Glomerular endothelial cell (primary cell): ENCODE measurements at regions not wholly inside any gene's neighbourhood (a gene's known extent, or its start where the extent isn't known, plus 50 kb on each side); places are given as distances from the start of the nearest gene placed in this dataset.
A peak's percentile ranks its signal among the peaks of the same experiment; 100 is the strongest.

Experiments used
- DNase-seq: peaks from one replicate; pipeline ENCODE4 v3.0.0-alpha.2; 2011; ENCODE audit warnings: low read depth, low spot score; ENCODE audit errors: extremely low read depth

DNA sequence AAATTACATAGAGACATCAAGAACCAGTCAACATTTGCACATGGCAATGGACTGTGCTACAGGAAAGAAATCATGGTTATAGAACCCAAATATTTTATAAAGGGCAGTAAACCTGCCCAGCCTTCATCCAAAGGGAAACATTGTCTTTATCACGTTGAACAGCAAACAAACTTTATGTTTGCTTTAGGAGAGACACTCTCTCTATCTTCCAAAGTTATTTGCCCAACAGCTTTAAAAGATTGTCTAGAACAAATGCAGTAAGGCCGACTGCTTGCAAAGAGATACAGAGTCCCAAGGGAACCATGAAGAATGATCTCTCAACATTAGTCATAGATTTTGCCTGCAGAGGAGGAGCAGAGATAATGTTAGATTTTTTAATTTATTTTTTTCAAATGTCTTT lies 1323.5 kb upstream of the SLC10A2 start:
- DNase-seq: no peak

DNA sequence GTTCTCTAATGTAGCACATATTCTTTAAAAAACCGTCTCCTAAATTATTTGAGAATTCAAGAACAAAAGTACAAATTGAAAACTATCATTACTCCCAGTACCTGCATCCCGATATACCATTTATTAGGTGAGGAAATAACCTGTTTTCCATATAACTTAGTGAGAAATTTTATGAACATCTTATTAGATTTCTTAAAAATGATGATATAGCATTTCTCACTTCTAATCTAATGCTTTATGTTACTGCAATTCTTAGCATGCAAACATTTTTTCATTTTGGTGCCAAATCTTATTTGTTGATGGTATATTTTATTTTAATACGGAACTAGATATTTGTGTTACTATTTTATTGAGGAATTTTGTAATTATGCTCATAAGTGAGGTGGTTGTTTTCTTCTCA lies 1321.3 kb upstream of the SLC10A2 start:
- DNase-seq: no peak

DNA sequence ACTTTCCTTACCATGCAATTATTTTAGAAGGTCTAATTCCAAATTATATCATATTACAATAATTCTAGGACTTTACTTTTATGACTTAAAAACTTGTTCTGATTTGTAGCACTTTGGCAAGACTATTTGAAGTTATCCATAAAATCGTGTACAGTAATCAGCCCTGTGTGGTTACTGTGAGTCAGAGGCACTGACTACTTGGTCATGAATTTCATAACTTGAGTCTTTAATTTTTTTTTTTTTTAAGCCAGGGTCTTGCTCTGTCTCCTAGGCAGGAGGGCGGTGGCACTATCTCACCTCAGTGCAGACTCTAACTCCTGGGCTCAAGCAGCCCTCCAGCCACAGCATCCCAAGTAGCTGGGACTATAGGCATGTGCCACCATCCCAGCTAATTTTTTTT lies 1319.2 kb upstream of the SLC10A2 start:
- no peak for DNase-seq

DNA sequence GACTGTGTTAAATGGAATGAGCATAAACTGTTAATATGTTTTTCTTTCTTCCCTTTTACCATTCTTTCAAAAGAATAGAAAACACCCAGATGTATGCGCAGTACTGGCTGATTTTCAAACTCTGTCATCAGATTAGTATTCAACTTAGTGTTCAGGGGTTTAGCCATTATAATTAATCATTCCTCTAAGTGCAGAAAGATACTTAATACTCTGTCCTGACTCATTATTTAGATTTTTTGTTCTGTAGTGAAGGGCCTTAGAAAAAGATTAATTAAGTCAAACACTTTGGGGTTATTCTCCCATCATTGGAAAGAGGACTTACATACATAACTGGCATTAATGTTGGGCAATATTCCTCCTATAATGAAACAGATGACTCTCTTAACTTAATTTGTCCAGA lies 1316.7 kb upstream of the SLC10A2 start:
- no peak for DNase-seq

DNA sequence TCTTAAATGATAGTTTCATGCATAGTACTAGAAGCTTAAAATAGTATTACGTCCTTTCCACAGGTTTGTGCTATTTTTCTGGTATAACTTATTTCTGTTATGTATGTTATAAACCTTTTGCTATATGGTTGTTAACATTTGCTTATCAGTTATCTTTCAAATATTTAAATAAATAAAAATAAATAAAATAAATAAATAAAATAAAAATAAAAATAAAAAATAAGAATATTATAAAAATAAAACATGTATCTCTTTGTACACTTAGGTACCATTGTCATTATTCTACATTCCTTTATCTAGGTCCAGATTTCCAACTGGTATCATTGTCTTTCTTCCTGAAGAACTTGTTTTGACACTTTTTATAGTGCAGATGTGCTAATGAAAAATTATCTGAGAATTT lies 1310.4 kb upstream of the SLC10A2 start:
- no peak for DNase-seq

DNA sequence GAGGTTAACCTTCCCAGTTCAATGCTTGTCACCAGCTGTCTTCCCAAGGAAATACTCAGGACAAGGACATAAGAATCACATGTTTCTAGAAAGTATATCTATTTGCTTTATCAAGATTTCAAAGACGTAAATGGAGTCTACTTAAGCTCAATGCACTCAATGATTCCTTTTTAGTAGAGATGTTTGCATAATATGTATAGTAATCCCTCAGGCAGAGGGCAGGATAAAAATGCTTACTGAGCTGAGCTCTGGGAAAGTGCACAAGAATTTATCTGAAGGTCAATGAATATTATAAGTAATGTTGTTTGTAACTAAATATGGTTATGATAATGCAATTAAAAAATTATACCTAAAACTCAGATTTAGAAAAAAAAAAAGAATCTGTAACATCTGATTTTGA lies 1309.4 kb upstream of the SLC10A2 start:
- DNase-seq: no peak

DNA sequence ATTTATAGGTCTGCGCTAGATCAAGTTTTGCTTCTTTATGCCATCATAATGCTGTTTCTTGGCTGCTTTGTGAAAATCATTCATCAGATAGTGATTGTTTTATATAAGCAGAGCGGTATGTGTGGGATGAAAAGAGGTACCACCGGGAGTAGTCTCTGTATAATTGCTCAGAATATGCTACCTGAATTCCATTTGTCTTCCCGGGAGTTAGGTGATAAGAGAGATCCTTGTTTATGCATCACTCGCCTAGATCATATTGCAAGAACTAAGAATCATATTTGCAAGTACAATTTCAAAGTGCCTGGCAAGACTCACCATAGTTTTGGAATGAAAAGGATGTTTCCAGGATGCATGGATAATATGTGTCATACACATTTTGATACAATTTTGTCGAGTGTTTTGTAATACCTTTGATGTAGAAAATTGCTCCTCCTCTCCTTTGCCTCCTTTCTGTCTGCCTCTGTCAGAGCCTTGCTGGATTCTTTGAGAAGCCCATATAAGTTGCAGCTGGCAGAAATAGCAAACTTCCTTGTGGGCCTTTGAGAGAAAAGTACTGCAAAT lies 1306.0 kb upstream of the SLC10A2 start:
- no peak for DNase-seq

DNA sequence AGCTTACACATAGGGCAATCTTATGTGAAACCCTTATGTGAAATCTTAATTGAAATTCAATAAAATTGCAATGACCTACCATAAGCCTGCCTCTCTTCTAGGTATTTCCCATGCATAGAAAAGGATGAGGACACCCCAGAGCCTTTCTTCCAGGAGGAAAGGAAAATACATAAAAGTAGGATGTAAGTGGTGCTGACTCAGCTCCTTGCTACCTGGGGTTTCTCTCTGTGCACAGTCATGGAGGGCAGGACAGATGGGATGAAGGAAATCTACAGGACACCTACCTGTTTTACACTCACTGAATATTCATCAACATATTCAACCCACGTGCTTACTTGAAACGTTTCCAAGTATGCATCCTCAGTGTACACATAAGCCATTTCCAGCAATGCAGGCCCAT lies 1299.2 kb upstream of the SLC10A2 start:
- DNase-seq: no peak

DNA sequence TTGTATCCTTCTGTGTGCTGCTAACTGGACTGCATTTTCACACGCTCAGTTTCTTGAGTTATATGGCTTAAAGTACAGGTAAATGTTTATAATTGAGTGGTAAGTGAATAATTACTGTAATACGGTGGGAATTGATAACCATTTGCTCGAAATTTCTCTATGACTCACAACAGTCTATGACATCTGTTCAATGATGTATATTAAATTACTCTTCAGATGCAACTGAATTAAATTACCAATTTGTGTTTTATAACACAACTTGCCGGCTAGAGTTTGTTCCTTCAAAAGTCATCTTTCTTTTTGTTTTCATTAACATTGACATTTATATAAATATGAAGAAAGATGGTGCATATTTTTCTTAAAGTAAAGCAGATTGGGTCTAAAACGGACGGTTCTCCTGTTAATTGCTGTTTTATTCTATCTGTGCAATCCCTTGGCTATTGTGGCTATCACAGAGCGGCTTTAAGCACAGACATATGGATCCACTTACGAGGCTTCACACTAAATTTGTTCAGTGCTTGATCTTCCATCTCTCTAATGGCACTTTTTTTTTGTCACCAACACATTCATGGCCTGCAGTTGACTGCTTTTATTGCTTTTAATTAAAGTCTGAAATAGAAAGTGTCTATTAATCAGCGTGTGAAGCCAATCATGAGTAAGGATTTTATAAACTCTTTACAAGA lies 1291.6 kb upstream of the SLC10A2 start:
- no peak for DNase-seq

DNA sequence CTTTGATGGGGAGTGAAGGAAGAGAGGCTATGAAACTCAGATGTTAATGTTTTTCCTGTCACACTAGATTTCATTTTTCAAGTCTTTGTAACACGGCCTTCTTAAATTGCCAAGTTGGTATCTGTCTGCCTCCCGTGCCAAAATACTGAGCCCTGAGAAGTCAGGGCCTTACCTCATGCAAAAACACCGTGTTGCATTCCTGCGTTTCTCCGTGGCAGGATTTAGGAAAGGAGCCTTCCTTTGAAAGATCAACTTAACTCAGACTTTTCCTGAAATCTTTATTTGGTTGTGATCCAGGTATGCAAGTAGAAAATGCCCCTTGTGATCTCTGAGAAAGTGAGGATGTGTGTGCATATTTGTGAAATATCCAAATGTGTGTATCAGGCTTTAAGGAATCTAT lies 1291.0 kb upstream of the SLC10A2 start:
- no peak for DNase-seq

DNA sequence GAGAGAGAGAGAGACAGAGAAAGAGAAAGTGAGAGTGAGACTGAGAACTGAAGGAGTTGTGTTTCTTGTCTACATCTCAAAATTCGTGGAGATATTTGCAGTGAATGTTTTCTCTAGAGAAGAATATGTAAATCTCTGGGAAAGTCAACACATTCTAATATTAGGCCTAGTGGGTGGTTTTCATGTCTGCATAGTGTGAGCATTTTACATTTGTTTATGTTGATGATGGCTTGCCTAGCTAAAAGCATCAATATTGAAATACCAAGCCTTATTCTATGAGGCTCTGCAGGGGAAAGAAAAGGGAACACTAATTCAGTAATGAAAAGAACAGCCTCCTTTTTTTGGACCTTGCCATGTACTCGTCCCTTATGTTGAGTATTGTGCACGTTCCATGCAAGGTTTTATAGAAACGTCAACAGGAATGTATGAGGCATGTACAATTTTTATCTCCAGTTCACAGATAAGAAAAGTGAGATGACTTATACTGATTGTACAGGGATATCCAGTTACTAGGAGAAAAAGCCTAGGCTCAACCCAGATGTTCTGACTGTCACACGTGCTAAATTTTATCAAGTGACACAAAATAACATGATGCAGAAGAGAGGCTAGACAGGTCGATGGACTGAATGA lies 1288.9 kb upstream of the SLC10A2 start:
- no peak for DNase-seq

DNA sequence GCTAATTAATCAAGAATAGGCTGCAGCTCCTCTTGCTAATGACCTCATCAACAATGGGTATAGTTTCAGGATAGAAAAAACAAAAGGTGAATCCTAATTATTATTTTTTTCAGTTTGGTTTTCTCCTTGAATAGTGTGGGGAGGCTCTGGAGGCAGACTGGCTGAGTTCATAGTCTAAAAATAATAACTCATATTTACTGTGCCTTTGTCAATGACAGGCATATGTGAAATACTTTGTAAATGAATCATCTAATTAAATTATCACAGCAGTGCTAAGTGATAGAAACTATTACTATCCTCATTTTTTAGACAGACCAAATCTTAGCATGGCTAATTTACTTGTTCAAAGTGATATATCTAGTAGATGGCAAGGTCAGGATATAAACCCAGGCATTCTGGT lies 1261.0 kb upstream of the SLC10A2 start:
- no peak for DNase-seq

DNA sequence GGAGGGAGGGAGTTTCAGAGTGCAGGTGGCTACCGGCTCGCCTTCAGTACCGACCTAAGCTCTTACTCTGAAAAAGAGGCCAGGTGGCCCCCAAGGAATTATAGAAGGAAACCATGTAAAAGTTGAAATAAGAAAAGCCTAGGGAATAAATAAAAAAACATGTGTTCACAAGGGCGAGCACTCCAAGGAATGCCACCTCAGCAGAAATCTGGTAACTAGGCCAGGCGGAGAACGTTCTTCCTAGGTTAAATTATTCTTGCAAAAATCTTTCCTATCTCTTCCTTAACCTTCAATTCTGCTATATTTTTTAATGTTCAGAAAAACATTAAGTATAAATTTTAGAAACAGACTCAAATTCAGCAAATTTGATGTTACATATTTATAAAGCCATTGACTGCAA lies 1260.3 kb upstream of the SLC10A2 start:
- no peak for DNase-seq

DNA sequence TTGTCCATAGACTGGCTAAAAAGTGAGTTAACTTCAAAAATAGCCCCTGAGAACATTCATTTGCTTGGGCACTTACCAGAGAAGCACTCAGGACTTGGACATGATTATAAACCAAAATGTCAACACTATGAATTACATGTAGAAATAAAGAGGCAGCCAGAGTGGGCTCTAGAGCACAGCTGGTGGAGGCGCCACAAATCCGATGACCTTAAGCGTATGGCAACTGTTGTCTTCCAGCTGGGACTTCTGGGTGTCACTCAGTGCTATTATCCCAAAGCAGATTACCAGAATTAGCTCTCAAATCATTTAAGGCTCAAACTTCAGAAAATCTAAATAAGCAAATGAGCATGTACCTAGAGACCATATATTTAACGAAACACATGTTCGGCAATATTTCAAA lies 1255.5 kb upstream of the SLC10A2 start:
- no peak for DNase-seq

DNA sequence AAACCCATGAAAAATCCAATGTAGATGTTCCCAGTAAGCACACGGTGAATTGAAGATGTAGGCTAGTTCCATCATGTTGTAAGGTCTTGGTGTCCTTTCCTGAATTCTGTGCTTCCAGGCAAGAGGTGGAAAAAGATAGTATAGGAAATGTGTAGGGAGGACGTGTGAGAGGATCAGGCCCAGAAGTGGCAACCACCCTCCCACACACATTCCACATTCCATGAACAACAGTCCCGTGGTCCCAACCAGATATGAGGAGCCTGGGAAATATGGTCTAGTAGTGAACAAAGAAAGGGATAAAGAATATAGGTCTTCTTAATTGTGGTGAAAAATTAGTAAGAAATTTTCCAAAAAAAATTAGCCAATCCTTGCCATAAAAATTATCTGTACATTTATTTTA lies 1254.2 kb upstream of the SLC10A2 start:
- no peak for DNase-seq

DNA sequence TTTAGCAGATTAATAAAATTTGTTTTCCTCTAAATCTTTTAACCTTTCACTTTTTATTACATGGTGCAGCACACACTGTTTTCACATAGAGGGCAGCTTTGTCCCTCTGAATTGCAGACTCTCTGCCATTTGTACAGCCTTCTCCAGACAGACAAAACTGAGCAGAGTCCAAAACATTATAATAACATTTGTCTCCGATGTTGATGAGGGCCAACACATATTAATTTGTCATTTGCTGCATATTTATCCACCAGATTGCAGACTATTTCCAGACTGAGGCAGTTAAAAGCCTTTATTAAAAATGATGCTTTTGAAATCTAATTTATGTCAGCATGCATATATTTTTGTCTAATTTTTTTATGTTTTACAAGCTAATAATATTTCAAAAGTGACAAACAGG lies 1251.9 kb upstream of the SLC10A2 start:
- DNase-seq: no peak

DNA sequence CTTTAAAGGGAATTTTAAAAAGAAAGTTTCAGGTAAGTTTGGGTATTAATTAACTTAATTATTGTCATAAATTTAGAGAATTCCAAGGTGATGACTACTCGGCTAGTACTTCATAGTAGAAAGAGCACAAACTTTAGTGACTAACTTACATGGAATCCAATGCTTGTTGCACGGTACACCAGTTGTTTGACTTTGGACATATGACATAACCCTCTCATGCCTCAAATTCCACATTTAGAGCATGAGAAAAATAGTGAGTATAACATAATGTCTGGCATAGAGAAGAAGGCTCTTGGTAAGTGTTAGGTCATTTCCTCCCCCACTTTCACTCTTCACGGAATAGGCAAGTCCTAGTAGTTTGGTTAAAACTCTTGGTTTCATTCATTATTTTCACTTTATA lies 1249.4 kb upstream of the SLC10A2 start:
- peak; percentile 44 for DNase-seq

DNA sequence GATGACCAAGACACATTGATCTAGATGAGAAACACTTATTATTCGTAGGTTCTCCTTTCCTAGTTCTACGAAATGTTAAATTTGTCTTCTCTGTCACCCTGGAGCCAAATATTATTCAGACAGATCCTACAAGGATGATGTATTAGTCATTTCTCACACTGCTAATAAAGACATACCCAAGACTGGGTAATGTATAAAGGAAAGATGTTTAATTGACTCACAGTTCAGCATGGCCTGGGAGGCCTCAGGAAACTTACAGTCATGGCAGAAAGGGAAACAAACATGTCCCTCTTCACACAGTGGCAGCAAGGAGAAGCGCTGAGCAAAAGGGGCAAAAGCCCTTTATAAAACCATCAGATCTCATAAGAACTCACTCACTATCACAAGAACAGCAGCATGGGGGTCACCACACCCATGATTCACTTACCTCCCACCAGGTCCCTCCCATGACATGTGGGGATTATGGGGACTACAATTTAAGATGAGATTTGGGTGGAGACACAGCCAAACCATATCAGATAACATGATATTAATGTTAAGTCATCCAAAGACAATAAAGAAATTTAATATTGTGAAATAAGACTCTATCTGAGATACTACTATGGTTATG lies 1248.8 kb upstream of the SLC10A2 start:
- no peak for DNase-seq

DNA sequence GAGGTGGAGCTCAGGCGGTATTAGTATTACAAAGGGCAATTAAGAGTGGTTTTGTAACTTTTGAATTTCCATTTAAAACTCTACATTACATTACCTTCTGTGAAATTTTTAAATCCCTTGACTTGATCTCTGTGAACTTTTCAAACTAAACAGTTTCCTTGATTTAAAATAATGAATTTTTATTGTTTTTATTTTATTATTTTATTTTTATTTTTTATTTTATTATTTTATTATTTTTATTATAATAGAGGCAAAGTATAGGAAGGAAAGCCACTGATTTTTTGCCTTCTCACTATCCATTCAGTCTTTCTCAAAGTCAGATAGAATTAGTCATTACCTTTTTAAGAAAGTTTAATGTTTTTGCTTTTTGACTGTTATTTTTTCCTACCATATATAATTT lies 1248.1 kb upstream of the SLC10A2 start:
- no peak for DNase-seq

DNA sequence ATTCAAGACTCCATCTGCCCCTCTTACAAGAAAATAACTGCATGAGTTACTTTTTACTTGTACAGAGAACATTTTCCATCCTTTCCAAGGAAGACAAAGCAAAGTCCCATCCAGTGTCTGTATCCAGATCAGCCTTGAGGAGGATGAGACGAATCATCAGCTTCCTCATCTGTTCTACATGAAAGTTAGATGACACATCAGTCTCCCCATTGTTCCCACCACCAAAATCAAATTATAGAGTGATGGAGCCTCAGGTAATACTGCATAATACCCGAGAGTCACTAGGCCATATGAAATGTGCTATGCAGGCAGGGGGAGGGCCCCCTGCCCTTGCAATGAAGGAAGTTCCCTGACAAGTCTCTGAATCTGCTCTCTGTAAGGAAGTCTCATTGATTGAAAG lies 1244.6 kb upstream of the SLC10A2 start:
- no peak for DNase-seq

DNA sequence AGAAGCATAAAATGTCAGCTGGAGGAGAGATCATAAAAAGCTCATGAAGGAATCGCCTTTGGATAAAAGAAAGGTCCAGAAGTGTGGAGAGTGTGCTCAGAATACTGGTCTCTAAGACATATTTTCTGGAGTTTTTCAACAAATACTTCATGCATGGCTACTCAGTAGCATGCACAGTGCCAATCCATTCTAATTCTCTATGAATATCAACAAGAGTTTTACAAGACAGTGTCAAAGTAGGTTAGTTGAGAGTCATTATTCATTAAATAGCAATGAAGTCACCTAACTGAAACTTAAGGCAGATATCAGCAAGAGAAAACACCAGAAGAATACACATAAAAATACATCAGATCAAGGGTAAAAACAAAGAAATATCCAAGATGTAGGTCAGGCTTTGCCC lies 1243.2 kb upstream of the SLC10A2 start:
- no peak for DNase-seq
